SU-DHL-6 (cell line): ENCODE measurements at regions not wholly inside any gene's neighbourhood (a gene's known extent, or its start where the extent isn't known, plus 50 kb on each side); places are given as distances from the start of the nearest gene placed in this dataset.

Experiments used
- H2AFZ ChIP-seq: fragments of 200-600 bp; sonication (generic); 2 replicates; pipeline ENCODE4 v1.6.1; 2014; ENCODE audit warnings: low read depth, mild to moderate bottlenecking, moderate library complexity, mixed read lengths, antibody characterized with exemption, low read length; ENCODE audit not compliant: severe bottlenecking
- H3F3A ChIP-seq: fragments of 200-600 bp; shearing (Covaris generic); 2 replicates; pipeline ENCODE4 v1.6.0; 2016; ENCODE audit warnings: antibody characterized with exemption, mild to moderate bottlenecking; ENCODE audit not compliant: insufficient read depth
- H3K27ac ChIP-seq: fragments of 200-600 bp; sonication (generic); 2 replicates; pipeline ENCODE4 v1.5.1; 2016; ENCODE audit warnings: low read depth, mild to moderate bottlenecking, low read length, moderate library complexity, mixed read lengths
- H3K27me3 ChIP-seq: fragments of 200-600 bp; sonication (generic), shearing (Covaris generic); 2 replicates; pipeline ENCODE4 v1.6.0; 2014; ENCODE audit warnings: mild to moderate bottlenecking, low read length
- H3K36me3 ChIP-seq: fragments of 200-600 bp; sonication (generic); 2 replicates; pipeline ENCODE4 v1.6.1; 2014; ENCODE audit warnings: mild to moderate bottlenecking, low read length, mixed read lengths
- H3K4me2 ChIP-seq: fragments of 300-600, 200-600 bp; shearing (Covaris generic), sonication (generic); 2 replicates; pipeline ENCODE4 v1.6.0; 2014; ENCODE audit warnings: low read length, low read depth, mild to moderate bottlenecking; ENCODE audit not compliant: poor library complexity, severe bottlenecking
- H3K4me3 ChIP-seq: fragments of 200-600 bp; sonication (generic); 2 replicates; pipeline ENCODE4 v1.5.1; 2014; ENCODE audit warnings: antibody characterized with exemption, low read length, mild to moderate bottlenecking, mixed read lengths; ENCODE audit not compliant: insufficient read depth, poor library complexity, severe bottlenecking
- H3K79me2 ChIP-seq: fragments of 200-600 bp; sonication (generic); 2 replicates; pipeline ENCODE4 v1.6.1; 2014; ENCODE audit warnings: mild to moderate bottlenecking, low read length, moderate library complexity; ENCODE audit not compliant: insufficient read depth
- H3K9ac ChIP-seq: fragments of 200-600 bp; sonication (generic); 2 replicates; pipeline ENCODE4 v1.7.0; 2014; ENCODE audit warnings: mild to moderate bottlenecking, low read length
- H3K9me2 ChIP-seq: fragments of 200-600 bp; sonication (generic); replicated peaks from 2 replicates; pipeline ENCODE4 v1.6.1; 2014; ENCODE audit warnings: low read length; ENCODE audit not compliant: insufficient read depth
- H3K9me3 ChIP-seq: fragments of 200-600 bp; sonication (generic); 2 replicates; pipeline ENCODE4 v1.6.1; 2014; ENCODE audit warnings: low read length, mixed read lengths; ENCODE audit not compliant: insufficient read depth
- H4K20me1 ChIP-seq: fragments of 200-600 bp; sonication (generic); 2 replicates; pipeline ENCODE4 v1.6.1; 2014; ENCODE audit warnings: low read depth, mild to moderate bottlenecking, antibody characterized with exemption, low read length, moderate library complexity, mixed read lengths
- EZH2phosphoT487 ChIP-seq: fragments of 200-600 bp; sonication (generic), shearing (Covaris generic); conservative IDR thresholded peaks from 2 replicates; pipeline ENCODE4 v1.6.1; 2018; ENCODE audit warnings: mild to moderate bottlenecking, antibody characterized with exemption, low read length, moderate library complexity, mixed read lengths
- TF ChIP-seq, protein P1 (sequence below): fragments of 200-600 bp; sonication (generic); IDR thresholded peaks from one replicate; pipeline ENCODE4 v1.5.1; 2017; ENCODE audit warnings: antibody characterized with exemption, mild to moderate bottlenecking, low read length, moderate library complexity; ENCODE audit not compliant: insufficient read depth, poor library complexity, severe bottlenecking

DNA sequence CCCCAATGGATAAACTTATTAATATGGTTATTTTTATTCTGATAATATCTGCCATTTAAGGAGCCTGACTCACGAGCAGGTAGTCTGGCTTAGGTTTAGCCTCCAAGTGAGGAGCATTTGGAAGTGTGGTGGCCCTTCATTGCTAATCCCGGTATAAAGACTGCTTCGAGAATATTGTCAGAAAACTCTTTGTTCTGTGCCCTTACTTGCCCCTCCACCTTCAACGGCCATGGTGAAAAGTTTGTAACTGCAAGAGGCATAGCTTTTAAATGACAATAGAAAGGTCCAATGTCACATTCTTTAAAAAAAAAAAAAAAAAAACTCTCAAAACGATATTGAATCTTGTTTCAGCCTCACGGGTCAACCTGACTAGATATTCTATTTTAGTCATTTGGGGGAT, 157.4 kb upstream of the PROX1 start:
- no peak overlapping the region for H2AFZ ChIP-seq
- H3K27me3 ChIP-seq: no peaks in the 10 kb centered on the region; the same call in 1 of the 2 replicates
- H3K9me3 ChIP-seq: no peaks in the 10 kb centered on the region

DNA sequence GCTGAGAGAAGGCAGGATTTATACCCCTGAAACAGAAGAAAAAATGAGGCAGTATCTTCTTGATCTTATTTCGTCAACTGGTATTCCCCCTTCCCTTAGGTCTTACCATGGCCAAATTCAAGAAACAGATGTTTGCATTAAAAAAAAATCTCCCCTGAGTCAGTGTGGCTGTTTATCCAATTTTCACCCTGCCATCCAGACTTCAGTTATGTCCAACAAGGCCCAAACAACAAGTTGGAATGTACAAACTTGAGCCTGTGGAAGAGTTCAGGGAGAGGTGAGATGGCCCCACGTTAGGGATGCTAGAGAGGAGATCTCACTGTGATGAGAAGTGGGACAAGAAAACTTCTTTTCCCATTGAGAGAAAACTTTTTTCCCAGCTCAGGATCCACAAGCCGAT, 147.2 kb upstream of the PROX1 start:
- TF ChIP-seq, protein P1, sequence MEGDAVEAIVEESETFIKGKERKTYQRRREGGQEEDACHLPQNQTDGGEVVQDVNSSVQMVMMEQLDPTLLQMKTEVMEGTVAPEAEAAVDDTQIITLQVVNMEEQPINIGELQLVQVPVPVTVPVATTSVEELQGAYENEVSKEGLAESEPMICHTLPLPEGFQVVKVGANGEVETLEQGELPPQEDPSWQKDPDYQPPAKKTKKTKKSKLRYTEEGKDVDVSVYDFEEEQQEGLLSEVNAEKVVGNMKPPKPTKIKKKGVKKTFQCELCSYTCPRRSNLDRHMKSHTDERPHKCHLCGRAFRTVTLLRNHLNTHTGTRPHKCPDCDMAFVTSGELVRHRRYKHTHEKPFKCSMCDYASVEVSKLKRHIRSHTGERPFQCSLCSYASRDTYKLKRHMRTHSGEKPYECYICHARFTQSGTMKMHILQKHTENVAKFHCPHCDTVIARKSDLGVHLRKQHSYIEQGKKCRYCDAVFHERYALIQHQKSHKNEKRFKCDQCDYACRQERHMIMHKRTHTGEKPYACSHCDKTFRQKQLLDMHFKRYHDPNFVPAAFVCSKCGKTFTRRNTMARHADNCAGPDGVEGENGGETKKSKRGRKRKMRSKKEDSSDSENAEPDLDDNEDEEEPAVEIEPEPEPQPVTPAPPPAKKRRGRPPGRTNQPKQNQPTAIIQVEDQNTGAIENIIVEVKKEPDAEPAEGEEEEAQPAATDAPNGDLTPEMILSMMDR: no peak
- TF ChIP-seq EZH2phosphoT487: no peak
- H3K9me3 ChIP-seq: no peaks in the 10 kb centered on the region
- H3K4me2 ChIP-seq: no peak overlapping the region
- H3K36me3 ChIP-seq: no peaks in the 10 kb centered on the region
- no peaks in the 10 kb centered on the region for H4K20me1 ChIP-seq
- H3K9ac ChIP-seq: no peak overlapping the region
- H2AFZ ChIP-seq: no peak overlapping the region
- no peak overlapping the region for H3K4me3 ChIP-seq
- no peaks in the 10 kb centered on the region for H3F3A ChIP-seq
- H3K79me2 ChIP-seq: no peaks in the 10 kb centered on the region
- no peak overlapping the region for H3K27ac ChIP-seq
- no peaks in the 10 kb centered on the region for H3K27me3 ChIP-seq
- no peaks in the 10 kb centered on the region; the same call in 1 of the 2 replicates for H3K9me2 ChIP-seq

More for the DNA sequence above, 157.4 kb upstream of the PROX1 start:
- H3K79me2 ChIP-seq: no peaks in the 10 kb centered on the region
- H3K9me2 ChIP-seq: 0 out of 2 replicates have a peak, but pooled peaks cover 2% of the 10 kb centered on the region
- H3K4me2 ChIP-seq: no peak overlapping the region
- H3K36me3 ChIP-seq: no peaks in the 10 kb centered on the region
- no peak overlapping the region for H3K4me3 ChIP-seq
- no peak for TF ChIP-seq EZH2phosphoT487
- TF ChIP-seq, protein P1: no peak
- no peaks in the 10 kb centered on the region for H4K20me1 ChIP-seq
- H3K27ac ChIP-seq: no peak overlapping the region
- no peaks in the 10 kb centered on the region for H3F3A ChIP-seq
- no peak overlapping the region for H3K9ac ChIP-seq

DNA sequence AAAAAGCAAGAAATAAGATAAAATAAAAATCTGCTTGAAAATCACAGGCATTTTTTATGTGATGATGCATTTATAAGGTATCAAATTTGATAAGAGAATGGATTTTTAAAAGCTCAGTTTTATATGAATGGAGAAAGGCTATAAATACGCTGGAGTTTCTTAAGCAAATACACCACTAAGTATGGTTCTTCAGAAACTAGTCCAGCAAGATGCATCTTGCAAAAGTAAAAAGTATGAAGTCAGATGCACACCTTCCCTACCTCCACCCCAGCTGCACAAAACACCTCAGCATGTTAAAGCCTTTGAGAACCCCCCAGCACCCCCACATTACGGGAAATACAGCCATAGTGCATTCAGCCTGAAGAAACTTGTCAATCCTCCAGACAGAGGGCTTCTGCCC, 143.1 kb upstream of the PROX1 start:
- Histone ChIP-seq H3K4me2 (no peak overlapping the region), H3F3A (no peaks in the 10 kb centered on the region), H3K36me3 (no peaks in the 10 kb centered on the region), H3K9ac (no peak overlapping the region), H2AFZ (no peak overlapping the region), H4K20me1 (no peaks in the 10 kb centered on the region), H3K9me2 (no peaks in the 10 kb centered on the region), H3K9me3 (no peaks in the 10 kb centered on the region), H3K27me3 (no peaks in the 10 kb centered on the region), H3K27ac (no peak overlapping the region), H3K79me2 (no peaks in the 10 kb centered on the region), H3K4me3 (no peak overlapping the region)
- TF ChIP-seq, protein P1: no peak
- TF ChIP-seq EZH2phosphoT487: no peak
